ENCODE measurements at regions not wholly inside any gene's neighbourhood (a gene's known extent, or its start where the extent isn't known, plus 50 kb on each side); places are given as distances from the start of the nearest gene placed in this dataset.

DNA sequence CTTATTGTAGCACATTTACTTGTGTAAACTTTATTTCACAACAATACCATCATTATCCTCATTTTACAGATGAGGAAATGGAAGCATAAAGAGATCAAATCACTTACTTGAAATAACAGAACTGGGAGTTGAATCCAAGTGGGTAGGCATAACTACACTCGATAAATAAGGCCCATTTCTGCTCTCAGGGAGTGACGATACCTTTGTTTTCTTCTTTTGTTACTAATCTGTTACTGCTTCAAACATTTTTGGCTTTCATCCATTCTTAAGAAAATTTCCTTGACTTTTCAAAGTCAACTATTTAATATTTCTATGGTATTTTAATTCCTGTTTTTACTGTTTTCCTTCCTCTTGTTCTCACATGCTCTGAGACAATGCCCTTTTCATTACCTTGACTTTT lies 201.6 kb downstream of the ATP23 start:
- H3K27ac ChIP-seq (ENCODE audit: low read length): no peak overlapping the region
- 0 out of 2 replicates have a peak, but pooled peaks cover 3% of the 10 kb centered on the region for H3K27me3 ChIP-seq (ENCODE audit: low read depth, low read length)
- no peaks in the 10 kb centered on the region for H3K9me3 ChIP-seq (ENCODE audit: insufficient read depth, low read length)
- H3K4me1 ChIP-seq (ENCODE audit: low read length): no peaks in the 10 kb centered on the region
- H4K20me1 ChIP-seq (ENCODE audit: insufficient read depth, low read length): no peaks in the 10 kb centered on the region
- H3K79me2 ChIP-seq (ENCODE audit: low read length): no peaks in the 10 kb centered on the region
- H3K4me2 ChIP-seq (ENCODE audit: low read length): no peak overlapping the region
- H3K9ac ChIP-seq (ENCODE audit: low read length): no peak overlapping the region
- no peak overlapping the region for H2AFZ ChIP-seq (ENCODE audit: low read depth, low read length)
- H3K36me3 ChIP-seq (replicated peaks; ENCODE audit: low read depth, low read length): no peaks in the 10 kb centered on the region
- no peak for TF ChIP-seq EZH2phosphoT487 (IDR thresholded peaks at IDR 0.05; ENCODE audit: low read depth)
- TF ChIP-seq, protein P1, sequence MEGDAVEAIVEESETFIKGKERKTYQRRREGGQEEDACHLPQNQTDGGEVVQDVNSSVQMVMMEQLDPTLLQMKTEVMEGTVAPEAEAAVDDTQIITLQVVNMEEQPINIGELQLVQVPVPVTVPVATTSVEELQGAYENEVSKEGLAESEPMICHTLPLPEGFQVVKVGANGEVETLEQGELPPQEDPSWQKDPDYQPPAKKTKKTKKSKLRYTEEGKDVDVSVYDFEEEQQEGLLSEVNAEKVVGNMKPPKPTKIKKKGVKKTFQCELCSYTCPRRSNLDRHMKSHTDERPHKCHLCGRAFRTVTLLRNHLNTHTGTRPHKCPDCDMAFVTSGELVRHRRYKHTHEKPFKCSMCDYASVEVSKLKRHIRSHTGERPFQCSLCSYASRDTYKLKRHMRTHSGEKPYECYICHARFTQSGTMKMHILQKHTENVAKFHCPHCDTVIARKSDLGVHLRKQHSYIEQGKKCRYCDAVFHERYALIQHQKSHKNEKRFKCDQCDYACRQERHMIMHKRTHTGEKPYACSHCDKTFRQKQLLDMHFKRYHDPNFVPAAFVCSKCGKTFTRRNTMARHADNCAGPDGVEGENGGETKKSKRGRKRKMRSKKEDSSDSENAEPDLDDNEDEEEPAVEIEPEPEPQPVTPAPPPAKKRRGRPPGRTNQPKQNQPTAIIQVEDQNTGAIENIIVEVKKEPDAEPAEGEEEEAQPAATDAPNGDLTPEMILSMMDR (IDR thresholded peaks at IDR 0.05; ENCODE audit: low read depth, low read length): no peak
- H3K4me3 ChIP-seq (ENCODE audit: low read length): no peak overlapping the region

DNA sequence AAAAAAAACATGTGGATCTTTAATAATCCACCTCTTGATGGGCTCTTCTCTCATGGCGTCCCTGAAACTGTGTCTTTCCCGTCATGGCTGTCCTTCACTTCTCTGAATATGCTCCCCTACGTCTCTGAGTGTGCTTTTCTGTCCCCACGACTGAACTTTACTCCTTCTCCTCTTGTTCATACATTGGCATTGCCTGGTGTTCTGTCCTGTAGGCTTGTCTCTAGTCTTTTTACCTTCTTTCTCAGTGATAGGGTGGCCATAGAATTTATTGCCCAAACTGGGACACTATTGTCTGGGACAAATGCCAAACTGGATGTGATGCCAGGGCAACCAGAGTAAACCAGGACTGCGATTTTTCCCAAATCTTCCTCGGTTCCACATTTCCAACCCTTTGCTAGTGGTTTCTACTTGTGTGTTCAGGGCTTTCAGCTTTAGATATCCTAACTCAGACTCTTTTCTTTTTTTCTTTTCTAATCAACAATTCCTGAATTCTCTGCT lies 202.2 kb downstream of the ATP23 start:
- TF ChIP-seq EZH2phosphoT487 (IDR thresholded peaks at IDR 0.05; ENCODE audit: low read depth): no peak
- TF ChIP-seq, protein P1 (IDR thresholded peaks at IDR 0.05; ENCODE audit: low read depth, low read length): no peak
- Histone ChIP-seq H4K20me1 (ENCODE audit: insufficient read depth, low read length) (no peaks in the 10 kb centered on the region), H3K79me2 (ENCODE audit: low read length) (no peaks in the 10 kb centered on the region), H3K9ac (ENCODE audit: low read length) (no peak overlapping the region), H3K9me3 (ENCODE audit: insufficient read depth, low read length) (no peaks in the 10 kb centered on the region), H2AFZ (ENCODE audit: low read depth, low read length) (no peak overlapping the region), H3K36me3 (replicated peaks; ENCODE audit: low read depth, low read length) (no peaks in the 10 kb centered on the region), H3K27me3 (ENCODE audit: low read depth, low read length) (0 out of 2 replicates have a peak, but pooled peaks cover 3% of the 10 kb centered on the region), H3K4me2 (ENCODE audit: low read length) (no peak overlapping the region), H3K4me3 (ENCODE audit: low read length) (no peak overlapping the region), H3K27ac (ENCODE audit: low read length) (no peak overlapping the region), H3K4me1 (ENCODE audit: low read length) (no peaks in the 10 kb centered on the region)

DNA sequence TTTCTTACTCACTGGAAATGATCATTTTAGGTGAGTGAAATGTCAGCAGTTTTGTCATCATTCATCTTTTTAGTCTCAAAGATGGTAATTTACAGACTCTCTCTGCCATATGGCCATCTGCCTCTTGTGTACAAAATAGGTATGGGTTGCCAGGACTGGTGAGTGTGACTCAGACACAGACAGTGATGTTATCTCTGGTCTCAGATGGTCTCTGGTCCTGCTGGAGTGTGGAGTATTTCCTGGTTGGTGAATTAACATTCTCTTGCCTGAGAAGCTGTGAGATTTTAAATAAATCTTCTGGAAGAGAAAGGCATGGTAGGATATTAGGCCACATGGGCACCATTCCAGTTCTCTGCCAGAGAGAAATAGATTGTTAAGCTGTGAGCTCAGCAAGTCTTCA lies 207.0 kb downstream of the ATP23 start:
- H4K20me1 ChIP-seq (ENCODE audit: insufficient read depth, low read length): no peaks in the 10 kb centered on the region
- H3K79me2 ChIP-seq (ENCODE audit: low read length): no peaks in the 10 kb centered on the region
- no peaks in the 10 kb centered on the region for H3K9me3 ChIP-seq (ENCODE audit: insufficient read depth, low read length)
- H3K4me1 ChIP-seq (ENCODE audit: low read length): no peaks in the 10 kb centered on the region
- H3K36me3 ChIP-seq (replicated peaks; ENCODE audit: low read depth, low read length): no peaks in the 10 kb centered on the region
- no peak overlapping the region for H3K4me2 ChIP-seq (ENCODE audit: low read length)
- no peak for TF ChIP-seq EZH2phosphoT487 (IDR thresholded peaks at IDR 0.05; ENCODE audit: low read depth)
- TF ChIP-seq, protein P1 (IDR thresholded peaks at IDR 0.05; ENCODE audit: low read depth, low read length): no peak
- no peak overlapping the region for H2AFZ ChIP-seq (ENCODE audit: low read depth, low read length)
- no peak overlapping the region for H3K27ac ChIP-seq (ENCODE audit: low read length)
- no peak overlapping the region for H3K4me3 ChIP-seq (ENCODE audit: low read length)
- H3K9ac ChIP-seq (ENCODE audit: low read length): no peak overlapping the region
- H3K27me3 ChIP-seq (ENCODE audit: low read depth, low read length): no peaks in the 10 kb centered on the region

DNA sequence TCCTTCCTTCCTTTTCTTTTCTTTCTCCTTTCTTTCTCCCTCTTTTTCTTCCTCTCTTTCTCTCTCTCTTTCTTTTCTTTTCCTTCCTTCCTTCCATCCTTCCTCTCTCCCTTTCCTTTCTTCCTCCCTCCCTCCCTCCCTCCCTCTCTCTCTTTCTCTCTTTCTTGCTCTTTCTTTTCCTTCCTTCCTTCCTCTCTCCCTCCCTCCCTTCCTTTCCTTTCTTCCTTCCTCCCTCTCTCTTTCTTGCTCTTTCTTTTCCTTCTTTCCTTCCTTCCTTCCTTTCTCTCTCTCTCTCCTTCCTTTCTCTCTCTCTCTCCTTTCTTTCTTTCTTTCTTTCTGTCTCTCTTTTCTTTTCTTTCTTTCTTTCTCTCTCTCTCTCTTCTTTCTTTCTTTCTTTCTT lies 207.6 kb downstream of the ATP23 start:
- H3K27me3 ChIP-seq (ENCODE audit: low read depth, low read length): no peaks in the 10 kb centered on the region
- no peaks in the 10 kb centered on the region for H3K79me2 ChIP-seq (ENCODE audit: low read length)
- no peaks in the 10 kb centered on the region for H3K4me1 ChIP-seq (ENCODE audit: low read length)
- H2AFZ ChIP-seq (ENCODE audit: low read depth, low read length): no peak overlapping the region
- H3K27ac ChIP-seq (ENCODE audit: low read length): no peak overlapping the region
- no peak for TF ChIP-seq EZH2phosphoT487 (IDR thresholded peaks at IDR 0.05; ENCODE audit: low read depth)
- TF ChIP-seq, protein P1 (IDR thresholded peaks at IDR 0.05; ENCODE audit: low read depth, low read length): no peak
- H4K20me1 ChIP-seq (ENCODE audit: insufficient read depth, low read length): no peaks in the 10 kb centered on the region
- H3K36me3 ChIP-seq (replicated peaks; ENCODE audit: low read depth, low read length): no peaks in the 10 kb centered on the region
- no peak overlapping the region for H3K4me3 ChIP-seq (ENCODE audit: low read length)
- no peak overlapping the region for H3K4me2 ChIP-seq (ENCODE audit: low read length)
- no peaks in the 10 kb centered on the region for H3K9me3 ChIP-seq (ENCODE audit: insufficient read depth, low read length)
- H3K9ac ChIP-seq (ENCODE audit: low read length): no peak overlapping the region
